ENCODE measurements at regions not wholly inside any gene's neighbourhood (a gene's known extent, or its start where the extent isn't known, plus 50 kb on each side); places are given as distances from the start of the nearest gene placed in this dataset.

- no peaks in the 10 kb centered on the region for H3K79me2 ChIP-seq (ENCODE audit: insufficient read depth, low read length)
- DNase-seq (ENCODE audit: low read depth, low spot score) (no peak), ATAC-seq (no peak)
- H3K27ac ChIP-seq (ENCODE audit: low read depth, low read length): no peak overlapping the region
- TF ChIP-seq POLR2A (IDR thresholded peaks at IDR 0.05; ENCODE audit: borderline replicate concordance, extremely low read depth, insufficient read depth, insufficient read length) (no peak), CTCF (IDR thresholded peaks at IDR 0.05 in 2 of 3, conservative IDR thresholded peaks at IDR 0.05 in 1 of 3; ENCODE audit: borderline replicate concordance in 1 of 3, insufficient read depth in 1 of 3, low read depth in 2 of 3, low read length in 2 of 3) (no peak), ZFX (IDR thresholded peaks at IDR 0.05) (0 out of 2 replicates have a peak, but pooled peaks have one; percentile 8)
- intact Hi-C loops (cut with micrococcal nuclease): no loop called here
- no peak overlapping the region for H3K9ac ChIP-seq (ENCODE audit: low read length)
- ChIA-PET POLR2A (no interaction called here), CTCF (no interaction called here), RAD21 (ENCODE audit: low non-redundant PET in 1 of 2, low total read pairs in 2 of 2, uncharacterized antibody in 2 of 2, unreplicated experiment in 2 of 2) (no interaction called here)
- H3K4me2 ChIP-seq (ENCODE audit: low read length): no peak overlapping the region
- H3K4me3 ChIP-seq (replicated peaks in 1 of 2; ENCODE audit: low read depth in 1 of 2, low read length in 2 of 2): no peak overlapping the region
- H4K20me1 ChIP-seq (ENCODE audit: insufficient read depth): no peaks in the 10 kb centered on the region
- H3K27me3 ChIP-seq (ENCODE audit: insufficient read depth, low read length): peaks cover 37% of the 10 kb centered on the region
- H2AFZ ChIP-seq (ENCODE audit: low read depth, low read length, poor library complexity, severe bottlenecking): no peak overlapping the region
- no peaks in the 10 kb centered on the region for H3K9me2 ChIP-seq (ENCODE audit: insufficient read depth)
- no peaks in the 10 kb centered on the region for H3K4me1 ChIP-seq (ENCODE audit: control insufficient read depth in 1 of 2, insufficient read depth in 2 of 2, low read length in 2 of 2)
- no TSS peak for BruUV-seq (replicated peaks)
- no peaks in the 10 kb centered on the region for H3K36me3 ChIP-seq (ENCODE audit: control insufficient read depth in 1 of 2, insufficient read depth in 2 of 2, low read length in 2 of 2)
- no peaks in the 10 kb centered on the region for H3K9me3 ChIP-seq (ENCODE audit: control insufficient read depth in 1 of 2, insufficient read depth in 1 of 2, low read depth in 1 of 2, low read length in 2 of 2)
Measured at GRCh38 chr10:113445736-113446135, 107.1 kb upstream of the HABP2 start.

GRCh38 chr10:113446739-113447138 is 106.1 kb upstream of the HABP2 start:
- H3K4me2 ChIP-seq (ENCODE audit: low read length): no peak overlapping the region
- H3K4me1 ChIP-seq (ENCODE audit: control insufficient read depth in 1 of 2, insufficient read depth in 2 of 2, low read length in 2 of 2): no peaks in the 10 kb centered on the region
- no peak for TF ChIP-seq EZH2 (IDR thresholded peaks at IDR 0.05)
- no peak for TF ChIP-seq TCF7L2 (IDR thresholded peaks at IDR 0.05; ENCODE audit: borderline replicate concordance, extremely low read depth, insufficient read depth, insufficient read length)
- no peak for TF ChIP-seq CTCF (IDR thresholded peaks at IDR 0.05 in 2 of 3, conservative IDR thresholded peaks at IDR 0.05 in 1 of 3; ENCODE audit: borderline replicate concordance in 1 of 3, insufficient read depth in 1 of 3, low read depth in 2 of 3, low read length in 2 of 3)
- TF ChIP-seq CBX3 (IDR thresholded peaks at IDR 0.05; ENCODE audit: low read depth): no peak
- TF ChIP-seq SRF (IDR thresholded peaks at IDR 0.05; ENCODE audit: low read depth): no peak
- no peak for TF ChIP-seq ZFX (IDR thresholded peaks at IDR 0.05)
- no peak for TF ChIP-seq SIN3A (IDR thresholded peaks at IDR 0.05; ENCODE audit: low read depth)
- TF ChIP-seq POLR2AphosphoS5 (IDR thresholded peaks at IDR 0.05; ENCODE audit: low read depth, low read length): no peak
- no peak for TF ChIP-seq EZH2phosphoT487 (IDR thresholded peaks at IDR 0.05; ENCODE audit: borderline replicate concordance)
- TF ChIP-seq CEBPB (IDR thresholded peaks at IDR 0.05; ENCODE audit: low read depth): no peak
- no peak for TF ChIP-seq ELF1 (IDR thresholded peaks at IDR 0.05; ENCODE audit: borderline replicate concordance, low read depth)
- no peak for TF ChIP-seq MAX (IDR thresholded peaks at IDR 0.05)
- TF ChIP-seq FOSL1 (IDR thresholded peaks at IDR 0.05; ENCODE audit: low read depth): no peak
- no peak for TF ChIP-seq SP1 (IDR thresholded peaks at IDR 0.05; ENCODE audit: low read depth)
- no peak for TF ChIP-seq ZNF274 (IDR thresholded peaks at IDR 0.05; ENCODE audit: low read depth, low read length)
- TF ChIP-seq RAD21 (IDR thresholded peaks at IDR 0.05; ENCODE audit: low read depth): no peak
- TF ChIP-seq JUND (IDR thresholded peaks at IDR 0.05): no peak
- no peaks in the 10 kb centered on the region for H3K9me3 ChIP-seq (ENCODE audit: control insufficient read depth in 1 of 2, insufficient read depth in 1 of 2, low read depth in 1 of 2, low read length in 2 of 2)
- CTCF ChIA-PET: no interaction called here
- no peak overlapping the region for H3K4me3 ChIP-seq (replicated peaks in 1 of 2; ENCODE audit: low read depth in 1 of 2, low read length in 2 of 2)
- no peak overlapping the region for H3K9ac ChIP-seq (ENCODE audit: low read length)
- no TSS peak for BruUV-seq (replicated peaks)
- no peak for ATAC-seq
- H2AFZ ChIP-seq (ENCODE audit: low read depth, low read length, poor library complexity, severe bottlenecking): no peak overlapping the region
- POLR2A ChIA-PET: no interaction called here
- H3K9me2 ChIP-seq (ENCODE audit: insufficient read depth): no peaks in the 10 kb centered on the region
- RAD21 ChIA-PET (ENCODE audit: low non-redundant PET in 1 of 2, low total read pairs in 2 of 2, uncharacterized antibody in 2 of 2, unreplicated experiment in 2 of 2): no interaction called here
- no peaks in the 10 kb centered on the region for H3K79me2 ChIP-seq (ENCODE audit: insufficient read depth, low read length)
- intact Hi-C loops (cut with micrococcal nuclease): no loop called here
- no peaks in the 10 kb centered on the region for H3K36me3 ChIP-seq (ENCODE audit: control insufficient read depth in 1 of 2, insufficient read depth in 2 of 2, low read length in 2 of 2)
- H4K20me1 ChIP-seq (ENCODE audit: insufficient read depth): no peaks in the 10 kb centered on the region
- no peak for DNase-seq (ENCODE audit: low read depth, low spot score)
- no peak overlapping the region for H3K27ac ChIP-seq (ENCODE audit: low read depth, low read length)
- H3K27me3 ChIP-seq (ENCODE audit: insufficient read depth, low read length): peaks cover 46% of the 10 kb centered on the region
